K562 (cell line): ENCODE measurements at regions not wholly inside any gene's neighbourhood (a gene's known extent, or its start where the extent isn't known, plus 50 kb on each side); places are given as distances from the start of the nearest gene placed in this dataset.

Experiments used
- ATAC-seq: fragments of 200-7000 bp; cut with Tn5 transposase; 3 replicates; pipeline ENCODE4 v1.9.1; 2020; ENCODE audit warnings: moderate library complexity
- BruUV-seq: library from RNA; stranded (reverse); fragments of 400-500 nt; replicated peaks from 2 replicates; lab custom pipeline; 2021; lab: Mats Ljungman, UMichigan
- CTCF ChIA-PET: fragments of 300-600 bp; formaldehyde crosslinking; extraction: SDS; loops from one replicate; lab custom pipeline; 2021; ENCODE audit warnings: low intra/inter-chr PET ratio; lab: Yijun Ruan, JAX
- POLR2A ChIA-PET: fragments of 300-600, 350-650 bp; sonication (Branson Sonifier 250); formaldehyde crosslinking; extraction: SDS; loops from one replicate; lab custom pipeline; 2021; ENCODE audit warnings: antibody characterized with exemption, inconsistent platforms; lab: Yijun Ruan, JAX
- DNase-seq, 4 experiments: peaks; one replicate each; pipeline versions ENCODE4 v3.0.0 to v3.0.0-alpha.2; 2011 to 2018; ENCODE audit warnings: low spot score in 3 of 4, mixed read lengths in 3 of 4; ENCODE audit errors: extremely low read depth in 1 of 4
- FAIRE-seq: peaks from 2 replicates; lab custom pipeline; 2011; peaks lifted over from hg19 to GRCh38; lab: Jason Lieb, UNC
- H2AFZ ChIP-seq: 2 replicates; pipeline ENCODE4 v1.6.0; 2011; ENCODE audit warnings: low read depth, low read length, control low read depth, inconsistent platforms
- H3K27ac ChIP-seq: fragments of 200-600 bp; 3 replicates; pipeline ENCODE4 v1.8.0; 2011; ENCODE audit warnings: low read depth, mild to moderate bottlenecking, control low read depth, inconsistent platforms, low read length, moderate library complexity, mixed read lengths; ENCODE audit errors: extremely low read depth
- H3K27me3 ChIP-seq, 2 experiments: fragments of 300-600 bp in 1 of 2; 2 replicates in 1 of 2; 3 replicates in 1 of 2; pipeline versions ENCODE4 v1.6.0 to v1.8.0; 2011; ENCODE audit warnings: inconsistent platforms in 2 of 2, low read length in 2 of 2, mild to moderate bottlenecking in 1 of 2, mixed read lengths in 1 of 2, moderate library complexity in 1 of 2; ENCODE audit not compliant: control insufficient read depth in 2 of 2, insufficient read depth in 2 of 2
- H3K36me3 ChIP-seq: fragments of 300-600 bp; 3 replicates; pipeline ENCODE4 v1.8.0; 2011; ENCODE audit warnings: mild to moderate bottlenecking, low read length, inconsistent platforms; ENCODE audit not compliant: control insufficient read depth, insufficient read depth
- H3K4me1 ChIP-seq, 2 experiments: fragments of 200-600 bp in 1 of 2; replicated peaks in 1 of 2; 2 replicates in 1 of 2; 3 replicates in 1 of 2; pipeline versions ENCODE4 v1.5.1 to v1.8.0; 2011; ENCODE audit warnings: inconsistent platforms in 2 of 2, low read length in 2 of 2, mild to moderate bottlenecking in 1 of 2, mixed read lengths in 1 of 2, moderate library complexity in 1 of 2; ENCODE audit not compliant: control insufficient read depth in 2 of 2, insufficient read depth in 2 of 2
- H3K4me2 ChIP-seq: 2 replicates; pipeline ENCODE4 v1.6.1; 2011; ENCODE audit warnings: low read length, control low read depth, inconsistent platforms, mixed read lengths; ENCODE audit not compliant: insufficient read depth
- H3K4me3 ChIP-seq: fragments of 200-600 bp; sonication (generic), shearing (Covaris generic); 2 replicates; pipeline ENCODE4 v1.5.1; 2016; ENCODE audit warnings: control low read depth, inconsistent platforms
- H3K79me2 ChIP-seq: fragments of 200-600 bp; 3 replicates; pipeline ENCODE4 v1.8.0; 2011; ENCODE audit warnings: low read length, inconsistent platforms; ENCODE audit not compliant: control insufficient read depth, insufficient read depth
- H3K9ac ChIP-seq, 2 experiments: 2 replicates each; pipeline versions ENCODE4 v1.6.0 to v1.6.1; 2011; ENCODE audit warnings: low read depth in 2 of 2, low read length in 2 of 2, control low read depth in 1 of 2, inconsistent platforms in 1 of 2, mild to moderate bottlenecking in 1 of 2, mixed read lengths in 1 of 2; ENCODE audit not compliant: insufficient read depth in 1 of 2
- H3K9me1 ChIP-seq: one replicate; pipeline ENCODE4 v1.6.0; 2011; ENCODE audit warnings: inconsistent platforms, mild to moderate bottlenecking, low read length, moderate library complexity; ENCODE audit not compliant: control insufficient read depth, insufficient read depth
- H3K9me3 ChIP-seq: replicated peaks from 2 replicates; pipeline ENCODE4 v1.5.1; 2011; ENCODE audit warnings: low read depth, low read length, inconsistent platforms; ENCODE audit not compliant: control insufficient read depth, insufficient read depth
- H4K20me1 ChIP-seq: replicated peaks from 2 replicates; pipeline ENCODE4 v1.6.1; 2011; ENCODE audit warnings: low read length, inconsistent platforms, mixed read lengths; ENCODE audit not compliant: control insufficient read depth, insufficient read depth
- FOXJ2 ChIP-seq: fragments of 200-800 bp; sonication (Bioruptor generic); IDR thresholded peaks from 2 replicates; pipeline ENCODE4 v1.6.1; 2016; ENCODE audit warnings: missing genetic modification characterization, missing compliant biosample characterization
- HIVEP1 ChIP-seq: fragments of 250-450 bp; sonication (Bioruptor Pico); IDR thresholded peaks from 2 replicates; pipeline ENCODE4 v1.4.0; 2020; ENCODE audit warnings: mild to moderate bottlenecking
- KAT7 ChIP-seq: sonication (generic); formaldehyde crosslinking; IDR thresholded peaks from 2 replicates; pipeline ENCODE4 v1.8.0; 2022; ENCODE audit warnings: missing genetic modification reagents, mild to moderate bottlenecking, borderline replicate concordance
- MAFK ChIP-seq: IDR thresholded peaks from 2 replicates; pipeline ENCODE4 v1.6.1; 2011; ENCODE audit warnings: low read length, improper control_type of control experiment
- NELFE ChIP-seq: IDR thresholded peaks from 2 replicates; pipeline ENCODE4 v1.6.1; 2011; ENCODE audit warnings: mild to moderate bottlenecking; ENCODE audit not compliant: insufficient read depth, insufficient read length
- PHTF2 ChIP-seq: fragments of 250-450 bp; sonication (Bioruptor Pico); IDR thresholded peaks from 2 replicates; pipeline ENCODE4 v1.5.0; 2021; ENCODE audit warnings: mild to moderate bottlenecking
- TAF15 ChIP-seq: fragments of 200-400 bp; formaldehyde crosslinking; IDR thresholded peaks from 2 replicates; pipeline ENCODE4 v1.6.1; 2017; ENCODE audit warnings: mild to moderate bottlenecking, low read depth, low read length, moderate library complexity
- ZBTB33 ChIP-seq: sonication (generic); formaldehyde crosslinking; IDR thresholded peaks from 2 replicates; pipeline ENCODE4 v1.8.1; 2023; ENCODE audit warnings: mild to moderate bottlenecking, missing genetic modification reagents
- ZNF140 ChIP-seq: fragments of 250-450 bp; sonication (Bioruptor Pico); IDR thresholded peaks from 2 replicates; pipeline ENCODE4 v1.8.0; 2021; ENCODE audit warnings: moderate library complexity, mild to moderate bottlenecking, inconsistent platforms
- ZNF354B ChIP-seq: fragments of 250-450 bp; sonication (Bioruptor Pico); IDR thresholded peaks from 2 replicates; pipeline ENCODE4 v1.4.0; 2020
- WGBS: fragments of 100-300 bp; shearing (Covaris generic); methylation state at CpG from one replicate; pipeline ENCODE4 v1.1.6; 2016; ENCODE audit warnings: low coverage, mixed read lengths; ENCODE audit not compliant: insufficient coverage; ENCODE audit errors: missing lambda C conversion rate; 5-methylcytosine and 5-hydroxymethylcytosine counted together
- in situ Hi-C: fragments of 300-500 bp; cut with MboI; formaldehyde crosslinking; loops from 4 replicates; pipeline ENCODE4 v1.15.0; 2018; ENCODE audit warnings: inconsistent platforms, mixed read lengths
- intact Hi-C: fragments of 100-400 bp; cut with micrococcal nuclease; formaldehyde crosslinking; loops from 2 replicates; pipeline ENCODE4 v1.14.2; 2022

GRCh38 chr11:82398300-82398815, 335.3 kb downstream of the FAM181B start:
- no peaks in the 10 kb centered on the region for H4K20me1 ChIP-seq
- H3K9me1 ChIP-seq, result no peaks in the 10 kb centered on the region
- H3K9me3 ChIP-seq, result 0 out of 2 replicates have a peak, but pooled peaks cover 2% of the 10 kb centered on the region
- POLR2A ChIA-PET, result no interaction called here
- no peak overlapping the region for H3K4me2 ChIP-seq
- H3K27me3 ChIP-seq, result no peaks in the 10 kb centered on the region
- no peaks in the 10 kb centered on the region for H3K36me3 ChIP-seq
- TF ChIP-seq PHTF2 (CRISPR knock-in tag) (no peak), ZNF140 (no peak), NELFE (no peak), HIVEP1 (no peak), ZNF354B (no peak), KAT7 (CRISPR knock-in tag) (no peak), TAF15 (no peak), ZBTB33 (CRISPR knock-in tag) (no peak), FOXJ2 (tag) (no peak), MAFK (no peak)
- intact Hi-C loops (no loop called here), in situ Hi-C loops (no loop called here)
- FAIRE-seq (no peak), DNase-seq (no peak), ATAC-seq (no peak)
- CTCF ChIA-PET, result no interaction called here
- H3K9ac ChIP-seq, result no peak overlapping the region
- no peak overlapping the region for H3K4me3 ChIP-seq
- H3K27ac ChIP-seq, result no peak overlapping the region
- H3K4me1 ChIP-seq, result no peaks in the 10 kb centered on the region
- WGBS, result 2% methylated on average over 4 of the region's 4 CpGs
- H2AFZ ChIP-seq, result no peak overlapping the region
- no TSS peak for BruUV-seq
- no peaks in the 10 kb centered on the region for H3K79me2 ChIP-seq
